HCT116 (cell line): ENCODE measurements at regions not wholly inside any gene's neighbourhood (a gene's known extent, or its start where the extent isn't known, plus 50 kb on each side); places are given as distances from the start of the nearest gene placed in this dataset.
A peak's percentile ranks its signal among the peaks of the same experiment; 100 is the strongest.

Experiments used
- ATAC-seq: fragments of 200-7000 bp; cut with Tn5 transposase; 2 replicates; pipeline ENCODE4 v1.9.1; 2020; ENCODE audit warnings: mild to moderate bottlenecking, moderate library complexity
- BruUV-seq: library from RNA; stranded (reverse); fragments of 400-500 nt; replicated peaks from 2 replicates; lab custom pipeline; 2021; lab: Mats Ljungman, UMichigan
- CTCF ChIA-PET: fragments of 300-600 bp; sonication (Branson Sonifier 250); formaldehyde crosslinking; loops from one replicate; lab custom pipeline; 2021; ENCODE audit warnings: antibody characterized with exemption; lab: Charles Lee
- POLR2A ChIA-PET: fragments of 300-600, 350-600 bp; sonication (Branson Sonifier 250); formaldehyde crosslinking; loops from one replicate; lab custom pipeline; 2021; ENCODE audit warnings: antibody characterized with exemption; lab: Charles Lee
- RAD21 ChIA-PET, 2 experiments: fragments of 300-600 bp; sonication (Branson Sonifier 250); formaldehyde crosslinking; loops; one replicate each; lab custom pipeline; 2023; ENCODE audit warnings: low total read pairs in 2 of 2; ENCODE audit not compliant: uncharacterized antibody in 2 of 2, unreplicated experiment in 2 of 2, low non-redundant PET in 1 of 2; lab: Charles Lee
- DNase-seq: peaks from one replicate; pipeline ENCODE4 v3.0.0-alpha.2; 2010; ENCODE audit warnings: low read depth, low spot score
- H2AFZ ChIP-seq: fragments of 200-600 bp; shearing (Covaris generic), sonication (generic); 2 replicates; pipeline ENCODE4 v1.6.1; 2017; ENCODE audit warnings: low read depth, mixed run types, mixed read lengths, antibody characterized with exemption, low read length; ENCODE audit not compliant: poor library complexity, severe bottlenecking
- H3K27ac ChIP-seq: 2 replicates; pipeline ENCODE4 v1.5.1; 2012; ENCODE audit warnings: low read depth, low read length
- H3K27me3 ChIP-seq: fragments of 200-600 bp; sonication (generic); 2 replicates; pipeline ENCODE4 v1.6.1; 2016; ENCODE audit warnings: mixed run types, low read length, mixed read lengths; ENCODE audit not compliant: insufficient read depth
- H3K36me3 ChIP-seq, 2 experiments: fragments of 200-500 bp in 1 of 2; fragments of 200-600 bp in 1 of 2; sonication (Bioruptor generic) in 1 of 2; sonication (generic) in 1 of 2; 2 replicates each; pipeline versions ENCODE4 v1.5.1 to v1.6.1; 2014 to 2016; ENCODE audit warnings: low read length in 2 of 2, inconsistent platforms in 1 of 2, mixed read lengths in 1 of 2, mixed run types in 1 of 2; ENCODE audit not compliant: insufficient read depth in 2 of 2, control insufficient read depth in 1 of 2
- H3K4me1 ChIP-seq, 2 experiments: fragments of 200-600 bp in 1 of 2; sonication (generic) in 1 of 2; 2 replicates each; pipeline versions ENCODE4 v1.5.1 to v1.6.1; 2012 to 2017; ENCODE audit warnings: low read length in 2 of 2, inconsistent platforms in 1 of 2, mild to moderate bottlenecking in 1 of 2, mixed read lengths in 1 of 2, mixed run types in 1 of 2, moderate library complexity in 1 of 2; ENCODE audit not compliant: insufficient read depth in 2 of 2, control insufficient read depth in 1 of 2
- H3K4me2 ChIP-seq: fragments of 200-600 bp; sonication (generic); 2 replicates; pipeline ENCODE4 v1.6.1; 2017; ENCODE audit warnings: mixed run types, low read length, mixed read lengths
- H3K4me3 ChIP-seq, 2 experiments: fragments of 200-600 bp in 1 of 2; sonication (generic) in 1 of 2; replicated peaks in 1 of 2; 2 replicates each; pipeline ENCODE4 v1.5.1; 2011 to 2016; ENCODE audit warnings: low read length in 2 of 2, control low read depth in 1 of 2, low read depth in 1 of 2, mild to moderate bottlenecking in 1 of 2, mixed read lengths in 1 of 2, mixed run types in 1 of 2
- H3K79me2 ChIP-seq: fragments of 200-600 bp; sonication (generic); 2 replicates; pipeline ENCODE4 v1.6.1; 2017; ENCODE audit warnings: mild to moderate bottlenecking, mixed run types, low read length, moderate library complexity, mixed read lengths; ENCODE audit not compliant: insufficient read depth
- H3K9ac ChIP-seq: fragments of 200-600 bp; sonication (generic); 2 replicates; pipeline ENCODE4 v1.6.1; 2016; ENCODE audit warnings: low read length, mixed read lengths
- H3K9me2 ChIP-seq: fragments of 200-600 bp; sonication (generic), shearing (Covaris generic); 2 replicates; pipeline ENCODE4 v1.6.1; 2017; ENCODE audit warnings: mixed run types, mild to moderate bottlenecking, moderate library complexity; ENCODE audit not compliant: insufficient read depth
- H3K9me3 ChIP-seq, 2 experiments: fragments of 200-500 bp in 1 of 2; fragments of 200-600 bp in 1 of 2; sonication (Bioruptor generic) in 1 of 2; sonication (generic) in 1 of 2; 2 replicates each; pipeline ENCODE4 v1.6.1; 2014 to 2017; ENCODE audit warnings: low read length in 2 of 2, mixed read lengths in 2 of 2, inconsistent platforms in 1 of 2, low read depth in 1 of 2, mild to moderate bottlenecking in 1 of 2, mixed run types in 1 of 2, moderate library complexity in 1 of 2; ENCODE audit not compliant: control insufficient read depth in 1 of 2, insufficient read depth in 1 of 2
- H4K20me1 ChIP-seq: fragments of 200-600 bp; sonication (generic), shearing (Covaris generic); 2 replicates; pipeline ENCODE4 v1.6.1; 2017; ENCODE audit warnings: mixed run types, mild to moderate bottlenecking, moderate library complexity; ENCODE audit not compliant: insufficient read depth
- ATF3 ChIP-seq: IDR thresholded peaks from 2 replicates; pipeline ENCODE4 v1.6.1; 2012
- CBX3 ChIP-seq: IDR thresholded peaks from 2 replicates; pipeline ENCODE4 v1.6.1; 2012; ENCODE audit warnings: low read depth
- CEBPB ChIP-seq: IDR thresholded peaks from 2 replicates; pipeline ENCODE4 v1.6.1; 2012; ENCODE audit warnings: low read depth
- CTCF ChIP-seq, 3 experiments: fragments of 200-600 bp in 1 of 3; sonication (generic) in 1 of 3; IDR thresholded peaks in 2 of 3; conservative IDR thresholded peaks in 1 of 3; 2 replicates each; pipeline ENCODE4 v1.5.1; 2012 to 2017; ENCODE audit warnings: low read depth in 2 of 3, low read length in 2 of 3, antibody characterized with exemption in 1 of 3, borderline replicate concordance in 1 of 3, control low read depth in 1 of 3, mild to moderate bottlenecking in 1 of 3, mixed read lengths in 1 of 3, mixed run types in 1 of 3, moderate library complexity in 1 of 3; ENCODE audit not compliant: insufficient read depth in 1 of 3
- ELF1 ChIP-seq: IDR thresholded peaks from 2 replicates; pipeline ENCODE4 v1.6.1; 2012; ENCODE audit warnings: low read depth, borderline replicate concordance
- EZH2phosphoT487 ChIP-seq: fragments of 200-600 bp; IDR thresholded peaks from 2 replicates; pipeline ENCODE4 v1.6.1; 2018; ENCODE audit warnings: antibody characterized with exemption, borderline replicate concordance
- FOSL1 ChIP-seq: IDR thresholded peaks from 2 replicates; pipeline ENCODE4 v1.6.1; 2012; ENCODE audit warnings: low read depth
- POLR2A ChIP-seq: IDR thresholded peaks from 2 replicates; pipeline ENCODE4 v1.7.0; 2011; ENCODE audit warnings: borderline replicate concordance; ENCODE audit not compliant: insufficient read depth, insufficient read length; ENCODE audit errors: extremely low read depth
- POLR2AphosphoS5 ChIP-seq: IDR thresholded peaks from 2 replicates; pipeline ENCODE4 v1.6.1; 2011; ENCODE audit warnings: mild to moderate bottlenecking, low read depth, low read length, moderate library complexity
- SIN3A ChIP-seq: IDR thresholded peaks from 2 replicates; pipeline ENCODE4 v1.6.1; 2012; ENCODE audit warnings: low read depth
- SP1 ChIP-seq: IDR thresholded peaks from 2 replicates; pipeline ENCODE4 v1.6.1; 2012; ENCODE audit warnings: low read depth
- SRF ChIP-seq: IDR thresholded peaks from 2 replicates; pipeline ENCODE4 v1.6.1; 2012; ENCODE audit warnings: low read depth
- YY1 ChIP-seq: IDR thresholded peaks from 2 replicates; pipeline ENCODE4 v1.6.1; 2011; ENCODE audit warnings: low read length, low read depth, moderate library complexity, mild to moderate bottlenecking; ENCODE audit not compliant: insufficient replicate concordance; ENCODE audit errors: extremely low read depth
- ZBTB33 ChIP-seq: IDR thresholded peaks from 2 replicates; pipeline ENCODE4 v1.6.1; 2011; ENCODE audit warnings: mild to moderate bottlenecking, low read length, moderate library complexity; ENCODE audit not compliant: insufficient replicate concordance; ENCODE audit errors: extremely low read depth
- ZFX ChIP-seq: fragments of 450-650 bp; IDR thresholded peaks from 2 replicates; pipeline ENCODE4 v1.6.1; 2017
- ZNF274 ChIP-seq: fragments of 200-500 bp; sonication (Bioruptor generic); IDR thresholded peaks from 2 replicates; pipeline ENCODE4 v1.6.1; 2014; ENCODE audit warnings: mild to moderate bottlenecking, low read depth, low read length, inconsistent platforms
- intact Hi-C: fragments of 100-400 bp; cut with micrococcal nuclease; formaldehyde crosslinking; loops from 2 replicates; pipeline ENCODE4 v1.10.0; 2022

GRCh38 chr12:75870878-75871277, 160.7 kb downstream of the PHLDA1 start:
- ATAC-seq (no peak), DNase-seq (no peak)
- CTCF ChIA-PET, result no interaction called here
- Histone ChIP-seq H3K9ac (0 out of 2 replicates have a peak overlapping the region, but pooled peaks have one; percentile 28), H3K36me3 (no peaks in the 10 kb centered on the region), H3K9me3 (no peaks in the 10 kb centered on the region), H3K9me2 (no peaks in the 10 kb centered on the region), H3K27me3 (no peaks in the 10 kb centered on the region), H4K20me1 (no peaks in the 10 kb centered on the region), H3K79me2 (no peaks in the 10 kb centered on the region), H2AFZ (no peak overlapping the region), H3K4me1 (peaks cover 17 to 40% of the 10 kb centered on the region in 2 experiments), H3K27ac (peak overlapping the region; percentile 55; the same call in 1 of the 2 replicates), H3K4me2 (no peak overlapping the region), H3K4me3 (no peak overlapping the region)
- intact Hi-C loops, result no loop called here
- RAD21 ChIA-PET, result no interaction called here
- POLR2A ChIA-PET, result interaction anchor here (1.0 kb wide), 1 partner anchor 8 kb away, joined by 3 read pairs; no protein-coding TSS in a partner anchor
- BruUV-seq, result no TSS peak
- no peak for TF ChIP-seq ATF3
- no peak for TF ChIP-seq CBX3
- TF ChIP-seq POLR2AphosphoS5, result no peak
- TF ChIP-seq SP1, result no peak
- TF ChIP-seq FOSL1, result no peak
- no peak for TF ChIP-seq EZH2phosphoT487
- no peak for TF ChIP-seq POLR2A
- TF ChIP-seq ZNF274, result no peak
- no peak for TF ChIP-seq ELF1
- TF ChIP-seq YY1, result no peak
- TF ChIP-seq ZBTB33, result no peak
- TF ChIP-seq SRF, result no peak
- no peak for TF ChIP-seq SIN3A
- no peak for TF ChIP-seq ZFX
- no peak for TF ChIP-seq CTCF (IDR thresholded peaks at IDR 0.05 in 2 of 3, conservative IDR thresholded peaks at IDR 0.05 in 1 of 3; ENCODE audit: borderline replicate concordance in 1 of 3, insufficient read depth in 1 of 3, low read depth in 2 of 3, low read length in 2 of 3)
- no peak for TF ChIP-seq CEBPB
